GM19351 (cell line): ENCODE measurements at regions not wholly inside any gene's neighbourhood (a gene's known extent, or its start where the extent isn't known, plus 50 kb on each side); places are given as distances from the start of the nearest gene placed in this dataset.

Experiments used
- ATAC-seq: cut with Tn5 transposase; IDR thresholded peaks from one replicate; pipeline ENCODE4 v1.9.1; 2021; ENCODE audit warnings: mild to moderate bottlenecking, moderate library complexity; ENCODE audit not compliant: unreplicated experiment

DNA sequence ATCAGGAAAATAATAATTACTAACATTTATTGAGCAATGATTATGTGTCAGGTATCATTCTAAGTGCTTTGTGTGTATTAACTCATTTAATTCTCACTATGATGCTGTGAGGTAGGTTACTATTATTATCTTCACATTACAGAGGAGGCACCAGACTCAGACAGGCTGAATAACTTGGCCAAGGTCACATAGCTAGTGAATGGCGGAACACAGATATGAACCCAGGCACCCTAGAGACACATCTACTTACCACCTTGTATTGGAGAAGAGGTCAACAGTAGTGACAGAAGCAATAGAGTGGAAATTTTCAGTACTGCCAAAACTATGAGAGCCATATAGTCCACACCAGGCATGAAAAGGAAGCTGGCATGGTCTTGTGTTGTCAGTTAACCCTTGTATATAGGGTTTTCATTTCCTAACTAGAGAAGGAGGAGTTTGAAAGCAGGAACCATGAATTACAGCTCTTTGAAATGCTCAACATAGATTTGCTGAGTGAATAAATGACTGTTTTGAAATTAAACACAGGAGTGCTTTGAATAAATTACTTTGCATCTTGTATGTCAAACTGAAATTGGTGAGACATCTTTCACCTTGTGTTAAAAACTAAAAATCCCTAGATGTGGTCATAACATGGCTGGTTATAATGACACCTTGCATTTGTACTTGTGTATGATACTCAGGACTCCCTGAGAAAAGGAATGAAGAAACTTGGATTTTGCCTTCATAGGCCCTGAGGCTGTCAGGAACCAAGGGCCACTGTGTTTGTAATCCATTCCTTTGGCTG is 71.8 kb downstream of the RTL9 start:
- ATAC-seq = peak; percentile 60

DNA sequence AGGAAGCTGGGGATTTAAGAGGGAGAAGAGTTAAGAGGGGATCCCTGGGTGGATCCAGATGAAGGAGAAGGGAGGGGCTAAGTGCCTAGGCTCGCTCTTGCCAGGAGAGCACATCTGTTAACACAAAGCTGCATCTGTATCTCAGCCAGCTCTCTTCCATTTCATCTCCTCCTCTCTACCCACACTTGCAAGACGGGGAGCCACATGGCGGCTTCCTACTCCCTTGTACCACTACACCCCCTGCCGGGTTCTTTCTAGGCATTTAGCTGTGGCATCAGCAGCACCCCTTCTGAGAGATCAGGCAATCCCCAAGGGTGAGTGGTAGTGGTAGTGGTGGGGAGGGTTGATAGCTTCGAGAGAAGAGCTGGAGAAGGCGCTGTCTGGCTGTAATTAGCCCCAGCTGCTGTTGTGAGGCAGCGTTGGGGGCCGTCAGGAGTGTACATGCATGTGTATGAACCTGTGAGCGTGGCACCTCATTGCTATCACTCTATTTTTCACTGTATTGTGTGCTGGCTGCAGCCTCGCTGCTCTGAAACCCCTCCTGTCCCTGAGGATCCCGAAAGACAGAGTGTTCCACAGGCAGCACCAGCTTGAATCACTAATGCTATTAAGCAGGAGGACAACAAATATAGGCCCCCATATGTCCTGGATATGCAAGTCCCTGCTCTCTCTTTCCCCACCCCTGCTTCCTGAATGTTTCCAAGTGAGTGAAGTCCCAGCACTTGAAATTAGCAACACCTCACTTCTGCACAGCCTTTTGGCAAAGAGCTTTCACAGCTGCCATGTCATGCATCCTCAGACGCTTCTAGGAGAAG is 73.7 kb downstream of the RTL9 start:
- no peak for ATAC-seq

DNA sequence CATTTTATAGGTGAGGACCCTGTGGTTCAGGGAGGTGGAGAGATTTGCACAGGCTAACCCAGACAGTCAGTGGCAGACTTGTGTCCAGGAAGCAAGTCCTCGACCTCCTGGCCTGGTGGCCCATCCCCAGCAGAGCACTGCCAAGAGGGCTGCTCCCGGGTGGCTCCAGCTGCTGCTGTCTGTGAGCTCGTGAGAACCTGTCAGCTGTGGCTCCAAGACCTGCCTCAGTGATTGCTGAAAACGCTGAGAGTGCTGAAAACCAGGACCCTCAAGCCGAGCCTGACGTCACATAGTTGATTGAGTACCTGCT is 74.2 kb downstream of the RTL9 start:
- ATAC-seq = no peak

DNA sequence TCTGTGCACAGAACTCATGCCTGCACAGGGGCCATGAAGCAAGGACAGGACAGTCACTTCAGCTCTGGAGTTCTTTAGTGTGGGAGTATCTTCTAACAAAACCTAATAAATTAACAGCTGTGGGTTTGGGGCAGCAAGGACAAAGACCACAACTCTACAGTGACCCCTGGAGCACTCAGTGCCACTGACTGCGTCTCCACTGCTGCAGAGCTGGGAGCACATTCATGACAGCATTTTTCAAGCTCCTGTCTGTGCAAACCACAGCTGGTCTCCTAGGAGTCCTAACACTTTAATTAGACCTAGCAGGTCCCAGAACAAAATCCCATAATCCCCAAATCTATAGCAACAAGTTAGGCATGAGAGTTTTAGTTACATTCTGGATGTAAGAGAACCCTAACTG is 76.5 kb downstream of the RTL9 start:
- ATAC-seq = no peak

DNA sequence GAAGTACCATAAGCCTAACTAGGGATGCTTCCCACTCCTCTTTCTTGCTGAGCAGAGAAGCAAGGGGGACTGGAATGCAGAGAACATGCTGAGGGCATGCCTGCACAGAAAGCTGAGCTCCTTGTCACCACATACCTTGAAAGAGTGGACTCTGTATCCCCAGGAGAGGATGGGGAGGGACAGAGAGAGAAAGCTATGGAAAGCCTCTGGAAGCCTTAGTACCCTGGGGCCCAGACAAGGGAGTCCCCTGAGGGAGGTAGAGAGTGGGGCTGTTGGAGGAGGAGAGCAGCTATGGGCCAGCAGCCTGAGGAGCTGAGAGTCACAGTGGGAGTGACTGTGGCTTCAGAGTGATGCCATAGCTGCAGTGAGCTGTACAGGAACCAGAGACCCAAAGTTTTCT is 77.9 kb downstream of the RTL9 start:
- no peak for ATAC-seq

DNA sequence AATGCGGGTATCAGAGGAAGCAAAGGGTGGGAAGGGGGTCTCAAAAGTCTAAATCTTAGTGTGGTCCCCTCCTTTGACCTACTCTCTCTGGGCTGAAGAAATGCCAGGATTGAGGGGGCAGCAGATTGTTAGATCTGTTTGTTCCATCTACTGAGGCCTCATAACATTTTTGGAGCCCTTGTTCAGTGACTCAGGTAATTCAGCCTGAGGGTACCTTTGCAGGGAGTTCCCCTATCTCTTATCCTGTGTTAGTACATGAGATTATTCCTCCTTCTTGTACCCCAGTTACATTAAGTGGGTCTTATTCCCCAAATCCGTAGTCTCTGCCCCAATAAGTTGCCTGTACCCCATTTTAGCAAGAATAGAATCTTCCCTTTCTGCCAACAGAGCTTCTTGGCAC is 79.0 kb downstream of the RTL9 start:
- ATAC-seq = no peak

DNA sequence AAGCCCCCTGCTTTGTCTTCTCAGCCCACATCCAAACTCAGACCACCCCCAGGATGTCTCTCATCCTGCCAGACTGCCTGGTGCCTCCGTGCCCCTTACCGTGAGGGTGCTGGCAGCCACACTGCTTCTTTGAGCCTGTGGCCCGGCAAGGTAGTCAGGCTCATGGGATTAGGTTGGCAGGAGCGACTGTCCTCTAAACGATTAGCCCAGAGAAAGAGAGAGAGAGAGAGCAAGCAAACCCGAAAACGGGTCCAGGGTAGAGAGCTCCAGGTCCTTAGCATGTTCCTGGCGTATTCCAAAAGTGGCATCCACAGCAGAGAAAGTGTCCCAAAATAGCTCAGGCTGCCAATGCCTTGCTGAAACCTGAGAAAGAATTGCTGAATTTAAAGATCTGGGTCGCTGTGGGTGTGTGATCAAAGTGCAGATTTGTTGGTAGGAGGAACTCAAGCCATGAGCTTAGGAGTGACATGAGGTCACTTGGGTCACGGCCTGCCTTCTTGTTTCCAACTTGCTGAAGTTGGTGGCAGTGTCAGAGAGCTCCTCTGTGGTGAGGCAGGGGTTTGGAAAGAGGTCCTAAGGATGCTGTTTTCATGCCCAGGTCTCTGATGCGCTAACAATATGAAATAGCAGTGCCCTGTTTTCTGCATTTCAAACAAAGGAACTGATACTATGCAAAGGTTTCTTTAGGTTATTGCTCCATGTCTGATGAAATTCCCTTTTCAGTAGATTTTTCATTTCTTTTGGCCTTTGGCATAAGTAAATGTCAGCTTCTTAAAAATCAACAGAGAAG is 81.6 kb downstream of the RTL9 start:
- no peak for ATAC-seq

DNA sequence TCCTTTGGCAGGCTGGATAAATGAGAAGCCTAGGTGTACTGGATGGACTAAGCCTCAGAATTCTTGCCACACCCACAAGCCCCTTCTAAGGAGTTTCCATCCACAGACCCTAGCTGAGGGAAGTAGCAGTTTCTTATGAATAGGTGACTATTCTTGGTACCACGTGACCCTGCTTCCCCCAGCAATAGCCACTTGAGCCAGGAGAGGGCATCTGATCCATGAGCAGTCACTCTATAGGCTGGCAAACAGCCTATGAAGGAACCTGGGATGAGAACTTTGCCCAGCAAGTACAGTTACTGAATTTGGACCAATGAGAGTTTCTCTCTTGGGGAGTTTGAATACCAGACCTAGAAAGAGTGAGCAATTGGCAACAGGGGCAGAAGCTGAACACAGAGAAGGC is 84.0 kb downstream of the RTL9 start:
- ATAC-seq = peak; percentile 76

DNA sequence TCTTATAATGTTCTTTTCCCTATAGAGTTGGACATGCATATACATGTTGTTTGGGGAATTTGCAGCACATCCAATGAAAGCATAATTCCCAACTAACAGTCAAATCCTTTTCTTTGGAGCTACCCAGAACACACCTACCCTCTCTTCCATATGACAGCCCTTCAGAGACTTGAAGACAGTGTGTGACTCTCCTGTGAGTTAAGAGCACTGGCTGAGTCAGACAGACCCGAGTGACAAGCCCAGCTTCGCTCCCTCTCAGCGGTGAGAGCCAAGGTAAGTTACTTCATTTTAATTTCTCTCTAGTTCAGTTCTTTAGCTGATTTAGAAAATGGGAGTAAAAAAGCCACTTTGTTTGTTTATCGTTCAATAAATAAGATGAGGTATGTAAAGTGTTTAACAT is 86.3 kb downstream of the RTL9 start:
- no peak for ATAC-seq

DNA sequence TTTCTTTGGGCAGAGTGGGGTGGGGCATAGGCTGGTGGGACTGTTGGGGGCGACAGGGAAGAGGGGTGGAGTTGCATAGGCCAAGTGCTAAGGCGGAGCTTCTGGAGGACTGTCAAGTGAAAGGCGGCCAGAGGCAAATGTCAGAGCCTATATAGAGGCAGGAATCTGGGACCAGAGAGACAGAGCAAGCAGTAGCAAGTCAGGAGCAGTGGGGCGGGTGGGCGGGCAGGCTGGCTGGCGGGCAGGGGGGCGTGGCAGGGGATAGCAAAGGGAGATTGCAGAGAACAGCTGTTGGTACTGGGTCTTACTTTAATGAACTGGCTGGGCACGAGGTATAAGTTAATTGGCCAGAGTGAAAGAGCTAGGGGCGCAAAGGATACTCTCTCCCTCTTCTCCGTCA is 89.8 kb downstream of the RTL9 start:
- no peak for ATAC-seq

DNA sequence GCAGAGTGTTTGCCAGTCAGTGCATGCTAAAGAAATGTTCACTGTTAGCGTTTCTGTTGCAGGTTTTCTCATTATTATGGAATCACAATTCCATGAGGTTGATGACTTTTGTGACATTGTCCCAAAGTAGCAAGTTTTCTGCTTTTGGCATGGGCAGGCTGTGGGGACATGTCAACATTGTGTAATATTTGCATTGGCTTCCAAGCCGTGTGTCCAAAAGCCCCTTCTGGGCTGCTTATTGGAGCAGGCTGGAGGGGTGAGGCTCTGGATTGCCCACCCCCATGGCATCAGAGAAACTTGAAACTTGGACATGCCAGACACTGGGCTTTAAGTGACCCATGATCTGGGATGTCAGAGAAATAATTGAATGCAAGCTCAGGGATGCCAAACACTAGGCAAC is 90.7 kb downstream of the RTL9 start:
- no peak for ATAC-seq

DNA sequence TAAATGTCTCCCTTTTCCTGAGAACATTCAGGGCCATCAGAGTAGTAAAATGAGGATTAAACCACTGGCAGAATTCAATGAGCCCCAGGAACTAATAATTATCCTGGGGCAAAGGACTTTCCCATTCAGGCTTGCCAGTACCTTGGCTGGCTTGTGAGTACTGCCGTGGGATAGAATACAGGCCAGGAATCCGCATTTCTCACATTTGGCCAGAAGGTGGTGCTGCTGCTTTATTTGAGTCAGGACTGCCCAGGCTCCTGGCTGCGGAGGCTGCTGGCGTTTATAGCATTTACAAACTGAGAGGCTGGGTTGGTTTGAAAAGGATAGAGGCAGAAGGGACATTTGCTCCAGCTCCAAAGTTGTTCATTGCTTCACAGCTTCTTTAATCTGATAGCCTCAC is 91.4 kb downstream of the RTL9 start:
- ATAC-seq = peak; percentile 95

DNA sequence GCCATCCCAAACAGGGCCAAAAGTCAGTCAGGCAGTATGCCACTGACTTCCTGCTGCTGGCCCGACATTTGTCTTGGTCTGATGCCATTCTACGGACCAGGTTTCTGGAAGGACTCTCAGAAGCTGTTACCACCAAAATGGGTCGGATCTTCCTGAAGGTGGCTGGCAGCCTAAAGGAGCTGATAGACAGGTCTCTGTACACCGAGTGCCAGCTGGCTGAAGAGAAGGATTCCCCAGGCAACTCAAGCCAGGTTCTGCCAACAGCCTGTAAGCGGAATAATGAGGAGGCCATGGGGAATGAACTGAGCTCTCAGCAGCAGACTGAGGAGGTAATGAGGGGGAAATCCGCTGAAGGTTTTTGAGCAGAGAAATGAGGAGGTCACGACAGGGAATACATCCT is 95.7 kb downstream of the RTL9 start:
- no peak for ATAC-seq

DNA sequence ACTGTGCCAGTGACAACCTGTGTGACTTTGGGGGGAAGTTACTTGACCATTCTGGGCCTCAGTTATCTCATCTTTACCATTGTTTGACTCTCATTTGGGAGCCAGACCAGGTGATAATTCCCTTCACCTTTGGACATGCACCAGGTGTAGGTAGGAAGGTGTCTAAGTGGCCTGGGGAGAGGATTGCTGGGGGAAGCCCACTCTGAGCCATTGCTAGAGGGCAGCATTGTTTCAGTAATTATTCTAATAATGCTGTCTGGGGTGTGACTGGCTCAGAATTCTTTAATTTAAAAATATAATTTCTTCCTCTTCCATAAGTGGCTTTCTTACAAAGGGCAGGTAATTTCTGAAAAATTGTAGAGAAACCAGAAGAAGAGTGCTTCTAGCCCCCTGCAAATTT is 104.3 kb downstream of the RTL9 start:
- ATAC-seq = no peak

DNA sequence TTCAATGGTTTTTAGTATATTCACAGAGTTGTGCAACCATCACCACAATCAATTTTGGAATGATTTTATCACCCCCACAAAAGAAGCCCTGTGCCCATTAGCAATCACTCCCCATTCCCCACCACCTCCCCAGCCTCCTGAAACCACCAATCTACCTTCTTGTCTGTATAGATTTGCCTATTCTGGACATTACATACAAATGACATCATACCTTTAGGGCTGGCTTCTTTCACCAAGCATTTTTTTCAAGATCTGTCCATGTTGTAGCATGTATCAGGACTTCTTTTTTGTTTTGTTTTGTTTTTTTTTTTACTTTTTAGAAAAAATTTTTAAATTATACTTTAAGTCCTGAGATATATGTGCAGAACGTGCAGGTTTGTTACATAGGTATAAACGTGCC is 108.1 kb downstream of the RTL9 start:
- ATAC-seq = no peak

DNA sequence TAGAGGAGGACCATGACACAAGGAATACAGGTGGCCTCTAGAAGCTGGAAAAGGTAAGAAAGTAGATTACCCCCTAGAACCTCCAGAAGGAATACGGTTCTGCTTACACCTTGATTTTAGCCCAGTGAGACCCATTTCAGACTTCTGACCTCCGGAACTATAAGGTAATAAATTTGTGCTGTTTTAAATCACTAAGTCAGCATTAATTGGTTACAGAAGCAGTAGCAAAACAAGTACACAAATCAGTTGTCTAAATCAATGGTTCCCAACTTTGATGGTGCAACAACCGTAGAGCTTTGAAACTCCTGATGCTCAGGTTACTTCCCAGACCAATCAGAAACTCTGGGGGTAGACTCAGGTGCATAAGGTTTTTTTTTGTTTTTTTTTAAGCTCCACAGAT is 113.6 kb downstream of the RTL9 start:
- ATAC-seq = no peak

DNA sequence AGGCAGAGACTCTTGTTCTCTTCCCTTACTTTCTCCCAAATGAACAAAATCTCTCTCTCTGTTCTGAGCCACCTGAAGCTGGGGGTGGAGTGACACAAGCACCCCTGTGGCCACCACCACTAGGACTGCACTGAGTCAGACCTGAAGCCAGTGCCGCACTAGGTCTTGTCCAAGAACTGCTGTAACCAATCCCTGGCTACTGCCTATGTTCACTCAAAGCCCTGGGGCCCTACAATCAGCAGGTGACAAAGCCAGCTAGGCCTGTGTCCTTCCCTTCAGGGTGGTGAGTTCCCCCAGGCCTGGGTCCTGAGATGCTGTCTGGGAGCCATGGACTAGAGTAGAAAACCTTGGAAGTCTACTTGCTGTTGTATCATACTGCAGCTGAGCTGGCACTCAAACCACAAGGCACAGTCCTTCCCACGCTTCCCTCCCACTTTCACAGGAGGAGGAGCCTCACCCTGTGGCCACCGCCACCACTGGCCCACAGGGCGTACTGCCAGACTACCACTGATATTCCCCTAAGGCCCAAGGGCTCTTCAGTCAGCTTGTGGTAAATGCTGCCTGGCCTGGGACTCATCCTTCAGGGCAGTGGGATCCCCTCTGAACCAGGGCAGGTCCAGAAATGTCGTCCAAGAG is 119.1 kb downstream of the RTL9 start:
- ATAC-seq = no peak

DNA sequence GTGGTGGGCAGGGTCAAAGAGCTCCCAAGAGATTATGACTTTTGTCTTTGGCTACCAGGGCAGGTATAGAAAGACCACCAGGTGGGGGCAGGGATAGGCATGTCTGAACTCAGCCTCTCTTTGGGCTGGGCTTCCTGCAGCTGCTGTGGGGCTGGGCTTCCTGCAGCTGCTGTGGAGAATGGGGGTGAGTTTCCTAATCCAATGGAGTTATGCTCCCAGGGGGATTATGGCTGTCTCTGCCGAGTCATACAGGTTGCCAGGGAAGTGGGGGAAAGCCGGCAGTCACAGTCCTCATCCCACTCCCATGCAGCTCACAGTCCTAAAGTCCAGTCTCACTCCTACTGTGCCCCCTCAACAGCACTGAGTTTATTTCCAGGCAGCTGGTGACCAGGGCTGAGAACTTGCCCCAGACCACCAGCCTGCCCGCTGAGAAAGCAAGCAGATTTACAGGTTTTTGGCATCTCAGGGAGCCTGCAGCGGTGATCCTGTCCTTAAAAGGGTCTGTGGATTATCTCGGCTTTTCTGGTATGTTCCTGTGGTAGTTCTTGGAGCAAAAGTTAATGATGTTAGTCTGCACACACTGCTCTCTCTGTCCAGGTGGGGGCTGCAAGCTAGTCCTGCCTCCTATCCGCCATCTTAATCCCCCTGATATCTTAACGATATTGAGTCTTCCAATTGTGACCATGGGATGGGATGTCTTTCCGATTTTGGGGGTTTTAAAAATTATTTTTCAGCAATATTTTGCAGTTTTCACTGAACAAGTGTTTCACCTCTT is 133.4 kb downstream of the RTL9 start:
- ATAC-seq = no peak

DNA sequence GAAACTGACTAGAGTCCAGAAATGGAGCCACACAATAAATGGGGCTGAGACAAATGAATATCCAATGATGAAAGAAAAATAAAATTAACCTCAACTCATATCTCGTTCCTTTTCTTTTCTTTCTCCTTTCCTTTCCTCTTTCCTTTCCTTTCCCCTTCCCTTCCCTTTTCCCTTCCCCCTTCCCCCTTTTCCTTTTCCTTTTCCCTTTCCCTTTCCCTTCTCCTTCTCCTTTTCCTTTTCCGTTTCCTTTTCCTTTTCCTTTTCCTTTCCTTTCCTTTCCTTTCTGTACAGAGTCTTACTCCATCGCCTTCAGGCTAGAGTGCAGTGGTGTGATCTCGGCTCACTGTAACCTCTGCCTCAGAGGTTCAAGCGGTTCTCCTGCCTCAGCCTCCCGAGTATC is 146.3 kb downstream of the RTL9 start:
- no peak for ATAC-seq

DNA sequence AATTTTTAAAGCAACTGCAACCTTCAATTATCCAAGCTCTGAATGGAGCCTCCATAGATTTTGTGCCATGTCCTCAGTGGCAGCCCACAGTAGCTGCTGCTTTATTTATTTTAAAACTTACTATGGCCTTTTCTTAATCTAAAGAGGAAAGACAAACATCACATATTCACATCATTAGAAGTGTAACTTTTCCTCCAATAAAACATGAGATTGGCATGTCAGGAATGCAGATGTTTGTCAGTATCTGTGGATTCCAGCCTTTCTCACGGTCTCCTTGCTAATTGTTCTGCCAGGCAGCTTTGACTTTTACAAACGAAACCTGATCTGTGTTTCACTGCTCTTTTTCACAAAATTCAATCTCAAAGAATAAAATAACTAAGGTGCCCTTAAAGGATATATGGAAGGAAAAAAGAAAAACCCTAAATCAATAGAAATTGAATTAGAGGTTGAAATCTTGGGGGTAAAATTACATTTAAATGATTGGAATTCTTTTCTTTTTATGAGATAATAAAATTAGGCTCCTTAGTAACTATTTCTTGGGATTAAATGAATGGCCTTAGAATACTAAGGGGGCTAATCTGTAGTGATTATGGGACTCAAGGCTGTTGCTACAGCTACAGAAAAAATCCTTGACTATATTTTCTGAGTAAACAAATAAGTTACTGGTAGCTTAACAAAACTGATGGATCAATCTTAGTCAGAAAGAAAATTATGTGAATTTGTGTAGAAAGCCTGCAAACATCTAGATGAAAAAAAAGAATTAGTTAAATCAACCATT is 151.3 kb downstream of the RTL9 start:
- no peak for ATAC-seq
